Epidermal melanocyte (primary cell): ENCODE measurements at regions not wholly inside any gene's neighbourhood (a gene's known extent, or its start where the extent isn't known, plus 50 kb on each side); places are given as distances from the start of the nearest gene placed in this dataset.

Source experiments
- DNase-seq: peaks from one replicate; pipeline ENCODE4 v3.0.0; 2011; ENCODE audit warnings: low spot score; ENCODE audit not compliant: insufficient read length

- DNase-seq = no peak
Measured at GRCh38 chr7:31175672-31176071, 123.6 kb downstream of the ADCYAP1R1 start.

GRCh38 chr7:31171984-31172383 lies 119.9 kb downstream of the ADCYAP1R1 start:
- DNase-seq = no peak

GRCh38 chr7:31171216-31171785 lies 119.2 kb downstream of the ADCYAP1R1 start:
- no peak for DNase-seq
